Stromal cell of bone marrow (primary cell): ENCODE measurements at regions not wholly inside any gene's neighbourhood (a gene's known extent, or its start where the extent isn't known, plus 50 kb on each side); places are given as distances from the start of the nearest gene placed in this dataset.
A peak's percentile ranks its signal among the peaks of the same experiment; 100 is the strongest.

ENCODE experiments used
- DNase-seq: peaks from one replicate; pipeline ENCODE4 v3.0.0-alpha.2; 2012; ENCODE audit warnings: low read depth

- no peak for DNase-seq
Observed at GRCh38 chr12:4134448-4135263, 138.9 kb upstream of the CCND2 start.

- DNase-seq: no peak
Observed at GRCh38 chr12:4133636-4134447, 139.7 kb upstream of the CCND2 start.

GRCh38 chr12:4133029-4133428, 140.5 kb upstream of the CCND2 start:
- DNase-seq: no peak

GRCh38 chr12:4121506-4122020, 152.0 kb upstream of the CCND2 start:
- DNase-seq: no peak

- DNase-seq: no peak
Observed at GRCh38 chr12:4120316-4120917, 153.1 kb upstream of the CCND2 start.

- no peak for DNase-seq
Observed at GRCh38 chr12:4119157-4119761, 154.3 kb upstream of the CCND2 start.

GRCh38 chr12:4118601-4119156, 154.9 kb upstream of the CCND2 start:
- DNase-seq: no peak

GRCh38 chr12:4118017-4118510, 155.5 kb upstream of the CCND2 start:
- peak; percentile 4 for DNase-seq

GRCh38 chr12:4117386-4118016, 156.1 kb upstream of the CCND2 start:
- no peak for DNase-seq

GRCh38 chr12:4116251-4117111, 157.1 kb upstream of the CCND2 start:
- peak; percentile 9 for DNase-seq

- DNase-seq: no peak
Observed at GRCh38 chr12:4115570-4115969, 158.0 kb upstream of the CCND2 start.

- DNase-seq: no peak
Observed at GRCh38 chr12:4114986-4115385, 158.6 kb upstream of the CCND2 start.

GRCh38 chr12:4112734-4113325, 160.7 kb upstream of the CCND2 start:
- no peak for DNase-seq

- no peak for DNase-seq
Observed at GRCh38 chr12:4112290-4112689, 161.3 kb upstream of the CCND2 start.

- DNase-seq: no peak
Observed at GRCh38 chr12:4111010-4111409, 162.6 kb upstream of the CCND2 start.

- no peak for DNase-seq
Observed at GRCh38 chr12:4109826-4110225, 163.7 kb upstream of the CCND2 start.

- no peak for DNase-seq
Observed at GRCh38 chr12:4108803-4109345, 164.7 kb upstream of the CCND2 start.

GRCh38 chr12:4107911-4108697, 165.5 kb upstream of the CCND2 start:
- no peak for DNase-seq

- DNase-seq: peak; percentile 12
Observed at GRCh38 chr12:4107436-4107878, 166.1 kb upstream of the CCND2 start.
